K562 (cell line): ENCODE measurements at regions not wholly inside any gene's neighbourhood (a gene's known extent, or its start where the extent isn't known, plus 50 kb on each side); places are given as distances from the start of the nearest gene placed in this dataset.

Source experiments
- ATAC-seq: fragments of 200-7000 bp; cut with Tn5 transposase; 3 replicates; pipeline ENCODE4 v1.9.1; 2020; ENCODE audit warnings: moderate library complexity
- BruUV-seq: library from RNA; stranded (reverse); fragments of 400-500 nt; replicated peaks from 2 replicates; lab custom pipeline; 2021; lab: Mats Ljungman, UMichigan
- CTCF ChIA-PET: fragments of 300-600 bp; formaldehyde crosslinking; extraction: SDS; loops from one replicate; lab custom pipeline; 2021; ENCODE audit warnings: low intra/inter-chr PET ratio; lab: Yijun Ruan, JAX
- POLR2A ChIA-PET: fragments of 300-600, 350-650 bp; sonication (Branson Sonifier 250); formaldehyde crosslinking; extraction: SDS; loops from one replicate; lab custom pipeline; 2021; ENCODE audit warnings: antibody characterized with exemption, inconsistent platforms; lab: Yijun Ruan, JAX
- DNase-seq, 4 experiments: peaks; one replicate each; pipeline versions ENCODE4 v3.0.0 to v3.0.0-alpha.2; 2011 to 2018; ENCODE audit warnings: low spot score in 3 of 4, mixed read lengths in 3 of 4; ENCODE audit errors: extremely low read depth in 1 of 4
- FAIRE-seq: peaks from 2 replicates; lab custom pipeline; 2011; peaks lifted over from hg19 to GRCh38; lab: Jason Lieb, UNC
- H2AFZ ChIP-seq: 2 replicates; pipeline ENCODE4 v1.6.0; 2011; ENCODE audit warnings: low read depth, low read length, control low read depth, inconsistent platforms
- H3K27ac ChIP-seq: fragments of 200-600 bp; 3 replicates; pipeline ENCODE4 v1.8.0; 2011; ENCODE audit warnings: low read depth, mild to moderate bottlenecking, control low read depth, inconsistent platforms, low read length, moderate library complexity, mixed read lengths; ENCODE audit errors: extremely low read depth
- H3K27me3 ChIP-seq, 2 experiments: fragments of 300-600 bp in 1 of 2; 2 replicates in 1 of 2; 3 replicates in 1 of 2; pipeline versions ENCODE4 v1.6.0 to v1.8.0; 2011; ENCODE audit warnings: inconsistent platforms in 2 of 2, low read length in 2 of 2, mild to moderate bottlenecking in 1 of 2, mixed read lengths in 1 of 2, moderate library complexity in 1 of 2; ENCODE audit not compliant: control insufficient read depth in 2 of 2, insufficient read depth in 2 of 2
- H3K36me3 ChIP-seq: fragments of 300-600 bp; 3 replicates; pipeline ENCODE4 v1.8.0; 2011; ENCODE audit warnings: mild to moderate bottlenecking, low read length, inconsistent platforms; ENCODE audit not compliant: control insufficient read depth, insufficient read depth
- H3K4me1 ChIP-seq, 2 experiments: fragments of 200-600 bp in 1 of 2; replicated peaks in 1 of 2; 2 replicates in 1 of 2; 3 replicates in 1 of 2; pipeline versions ENCODE4 v1.5.1 to v1.8.0; 2011; ENCODE audit warnings: inconsistent platforms in 2 of 2, low read length in 2 of 2, mild to moderate bottlenecking in 1 of 2, mixed read lengths in 1 of 2, moderate library complexity in 1 of 2; ENCODE audit not compliant: control insufficient read depth in 2 of 2, insufficient read depth in 2 of 2
- H3K4me2 ChIP-seq: 2 replicates; pipeline ENCODE4 v1.6.1; 2011; ENCODE audit warnings: low read length, control low read depth, inconsistent platforms, mixed read lengths; ENCODE audit not compliant: insufficient read depth
- H3K4me3 ChIP-seq: fragments of 200-600 bp; sonication (generic), shearing (Covaris generic); 2 replicates; pipeline ENCODE4 v1.5.1; 2016; ENCODE audit warnings: control low read depth, inconsistent platforms
- H3K79me2 ChIP-seq: fragments of 200-600 bp; 3 replicates; pipeline ENCODE4 v1.8.0; 2011; ENCODE audit warnings: low read length, inconsistent platforms; ENCODE audit not compliant: control insufficient read depth, insufficient read depth
- H3K9ac ChIP-seq, 2 experiments: 2 replicates each; pipeline versions ENCODE4 v1.6.0 to v1.6.1; 2011; ENCODE audit warnings: low read depth in 2 of 2, low read length in 2 of 2, control low read depth in 1 of 2, inconsistent platforms in 1 of 2, mild to moderate bottlenecking in 1 of 2, mixed read lengths in 1 of 2; ENCODE audit not compliant: insufficient read depth in 1 of 2
- H3K9me1 ChIP-seq: one replicate; pipeline ENCODE4 v1.6.0; 2011; ENCODE audit warnings: inconsistent platforms, mild to moderate bottlenecking, low read length, moderate library complexity; ENCODE audit not compliant: control insufficient read depth, insufficient read depth
- H3K9me3 ChIP-seq: replicated peaks from 2 replicates; pipeline ENCODE4 v1.5.1; 2011; ENCODE audit warnings: low read depth, low read length, inconsistent platforms; ENCODE audit not compliant: control insufficient read depth, insufficient read depth
- H4K20me1 ChIP-seq: replicated peaks from 2 replicates; pipeline ENCODE4 v1.6.1; 2011; ENCODE audit warnings: low read length, inconsistent platforms, mixed read lengths; ENCODE audit not compliant: control insufficient read depth, insufficient read depth
- GTF2A2 ChIP-seq: IDR thresholded peaks from 2 replicates; pipeline ENCODE4 v1.6.1; 2016; ENCODE audit warnings: mild to moderate bottlenecking, missing genetic modification characterization, missing compliant biosample characterization
- ID3 ChIP-seq, 2 experiments: fragments of 250-450 bp in 1 of 2; fragments of 450-650 bp in 1 of 2; sonication (Bioruptor Pico) in 1 of 2; IDR thresholded peaks; 2 replicates each; pipeline versions ENCODE4 v1.6.1 to v1.8.0; 2016 to 2021; ENCODE audit warnings: mild to moderate bottlenecking in 2 of 2, moderate library complexity in 2 of 2, missing compliant biosample characterization in 1 of 2, missing genetic modification characterization in 1 of 2
- MCM3 ChIP-seq: fragments of 450-650 bp; IDR thresholded peaks from 2 replicates; pipeline ENCODE4 v1.6.1; 2016
- NKRF ChIP-seq: fragments of 450-650 bp; IDR thresholded peaks from 2 replicates; pipeline ENCODE4 v1.6.1; 2016; ENCODE audit warnings: borderline replicate concordance
- PATZ1 ChIP-seq: fragments of 250-450 bp; sonication (Bioruptor Pico); IDR thresholded peaks from 2 replicates; pipeline ENCODE4 v1.5.0; 2020; ENCODE audit warnings: mild to moderate bottlenecking, borderline replicate concordance
- ZNF146 ChIP-seq: IDR thresholded peaks from one replicate; pipeline ENCODE4 v1.6.1; 2018; ENCODE audit warnings: missing compliant biosample characterization; ENCODE audit not compliant: unreplicated experiment
- ZNF165 ChIP-seq: fragments of 250-450 bp; sonication (Bioruptor Pico); IDR thresholded peaks from 2 replicates; pipeline ENCODE4 v1.4.0; 2020; ENCODE audit warnings: borderline replicate concordance
- ZNF175 ChIP-seq: fragments of 200-800 bp; sonication (Bioruptor generic); IDR thresholded peaks from 2 replicates; pipeline ENCODE4 v1.6.1; 2016; ENCODE audit warnings: low read depth, mild to moderate bottlenecking, missing genetic modification characterization, missing compliant biosample characterization
- ZNF239 ChIP-seq: fragments of 250-450 bp; sonication (Bioruptor Pico); IDR thresholded peaks from 2 replicates; pipeline ENCODE4 v1.4.0; 2020; ENCODE audit warnings: mild to moderate bottlenecking
- ZNF395 ChIP-seq: fragments of 200-800 bp; sonication (Bioruptor generic); IDR thresholded peaks from 2 replicates; pipeline ENCODE4 v1.6.1; 2017; ENCODE audit warnings: missing genetic modification characterization, missing compliant biosample characterization
- WGBS: fragments of 100-300 bp; shearing (Covaris generic); methylation state at CpG from one replicate; pipeline ENCODE4 v1.1.6; 2016; ENCODE audit warnings: low coverage, mixed read lengths; ENCODE audit not compliant: insufficient coverage; ENCODE audit errors: missing lambda C conversion rate; 5-methylcytosine and 5-hydroxymethylcytosine counted together
- in situ Hi-C: fragments of 300-500 bp; cut with MboI; formaldehyde crosslinking; loops from 4 replicates; pipeline ENCODE4 v1.15.0; 2018; ENCODE audit warnings: inconsistent platforms, mixed read lengths
- intact Hi-C: fragments of 100-400 bp; cut with micrococcal nuclease; formaldehyde crosslinking; loops from 2 replicates; pipeline ENCODE4 v1.14.2; 2022

- Histone ChIP-seq H3K4me1 (no peaks in the 10 kb centered on the region), H3K4me3 (no peak overlapping the region), H4K20me1 (no peaks in the 10 kb centered on the region), H3K27me3 (no peaks in the 10 kb centered on the region), H2AFZ (no peak overlapping the region), H3K9ac (no peak overlapping the region)
- POLR2A ChIA-PET, result no interaction called here
- WGBS, result 3% methylated on average over 4 of the region's 4 CpGs
- FAIRE-seq (no peak), ATAC-seq (no peak)
- in situ Hi-C loops, result no loop called here
- intact Hi-C loops, result no loop called here
- TF ChIP-seq ZNF175 (CRISPR knock-in tag), result no peak
- no peak for TF ChIP-seq PATZ1 (CRISPR knock-in tag)
- no peak for TF ChIP-seq ZNF239 (CRISPR knock-in tag)
- no peak for TF ChIP-seq NKRF
- TF ChIP-seq GTF2A2 (tag), result no peak
- no peak for TF ChIP-seq ID3 (CRISPR knock-in tag; IDR thresholded peaks at IDR 0.05)
- no peak for TF ChIP-seq ID3 (tag; IDR thresholded peaks at IDR 0.05)
- no peak for TF ChIP-seq ZNF395
- no peak for TF ChIP-seq ZNF146 (CRISPR knock-in tag)
- no peak for TF ChIP-seq ZNF165 (CRISPR knock-in tag)
- TF ChIP-seq MCM3, result no peak
- TF ChIP-seq, all 486 proteins: peak for 0
- Histone ChIP-seq H3K9me1 (no peaks in the 10 kb centered on the region), H3K36me3 (no peaks in the 10 kb centered on the region), H3K9me3 (no peaks in the 10 kb centered on the region), H3K79me2 (no peaks in the 10 kb centered on the region), H3K27ac (no peak overlapping the region), H3K4me2 (no peak overlapping the region)
- no TSS peak for BruUV-seq
- CTCF ChIA-PET, result no interaction called here
- no peak for DNase-seq
Observed at GRCh38 chr2:49770919-49771318, 616.6 kb upstream of the FSHR start.
